ENCODE measurements at regions not wholly inside any gene's neighbourhood (a gene's known extent, or its start where the extent isn't known, plus 50 kb on each side); places are given as distances from the start of the nearest gene placed in this dataset.
"Not testable (repeated sequence)": the region's sequence is repeated elsewhere in the genome, so short reads cannot be mapped to it uniquely, and the experiment has no call there.

- ATAC-seq: no peak
- Mint-ChIP-seq H3K36me3 (no peaks in the 10 kb centered on the region), H3K9me3 (no peaks in the 10 kb centered on the region), H3K27ac (no peak overlapping the region), H3K4me1 (no peaks in the 10 kb centered on the region), H3K27me3 (peaks cover 5% of the 10 kb centered on the region), H3K4me3 (no peak overlapping the region)
Observed at GRCh38 chr15:22243440-22244130, 163.3 kb downstream of the OR4M2 start.

GRCh38 chr15:22249511-22249910, 169.2 kb downstream of the OR4M2 start:
- H3K27me3 Mint-ChIP-seq, H3K9me3 Mint-ChIP-seq, H3K4me3 Mint-ChIP-seq, ATAC-seq, H3K36me3 Mint-ChIP-seq, H3K27ac Mint-ChIP-seq: not testable (repeated sequence)
- H3K4me1 Mint-ChIP-seq: peaks cover 14% of the 10 kb centered on the region

GRCh38 chr15:22250501-22251290, 170.4 kb downstream of the OR4M2 start:
- ATAC-seq, H3K4me3 Mint-ChIP-seq, H3K9me3 Mint-ChIP-seq, H3K27ac Mint-ChIP-seq, H3K27me3 Mint-ChIP-seq, H3K36me3 Mint-ChIP-seq: not testable (repeated sequence)
- H3K4me1 Mint-ChIP-seq: peaks cover 18% of the 10 kb centered on the region

- no peaks in the 10 kb centered on the region for H3K36me3 Mint-ChIP-seq
- peaks cover 3% of the 10 kb centered on the region for H3K9me3 Mint-ChIP-seq
- H3K4me1 Mint-ChIP-seq: peaks cover 18% of the 10 kb centered on the region
- ATAC-seq: no peak
- H3K4me3 Mint-ChIP-seq: no peak overlapping the region
- peaks cover 7% of the 10 kb centered on the region for H3K27me3 Mint-ChIP-seq
- H3K27ac Mint-ChIP-seq: no peak overlapping the region
Observed at GRCh38 chr15:22251422-22251821, 171.1 kb downstream of the OR4M2 start.

GRCh38 chr15:22252047-22252446, 171.7 kb downstream of the OR4M2 start:
- not testable (repeated sequence) for H3K27ac Mint-ChIP-seq, ATAC-seq, H3K9me3 Mint-ChIP-seq, H3K4me3 Mint-ChIP-seq, H3K27me3 Mint-ChIP-seq, H3K36me3 Mint-ChIP-seq
- H3K4me1 Mint-ChIP-seq: peaks cover 18% of the 10 kb centered on the region

GRCh38 chr15:22252521-22252920, 172.2 kb downstream of the OR4M2 start:
- not testable (repeated sequence) for H3K27ac Mint-ChIP-seq, H3K4me3 Mint-ChIP-seq, ATAC-seq, H3K9me3 Mint-ChIP-seq, H3K36me3 Mint-ChIP-seq, H3K27me3 Mint-ChIP-seq
- H3K4me1 Mint-ChIP-seq: peaks cover 18% of the 10 kb centered on the region

GRCh38 chr15:22253002-22253675, 172.8 kb downstream of the OR4M2 start:
- not testable (repeated sequence) for H3K27ac Mint-ChIP-seq, H3K36me3 Mint-ChIP-seq, H3K27me3 Mint-ChIP-seq, ATAC-seq, H3K4me3 Mint-ChIP-seq, H3K9me3 Mint-ChIP-seq
- H3K4me1 Mint-ChIP-seq: peaks cover 18% of the 10 kb centered on the region

GRCh38 chr15:22253676-22254408, 173.5 kb downstream of the OR4M2 start:
- no peaks in the 10 kb centered on the region for H3K36me3 Mint-ChIP-seq
- ATAC-seq: peak; percentile 76
- H3K27me3 Mint-ChIP-seq: no peaks in the 10 kb centered on the region
- H3K27ac Mint-ChIP-seq: no peak overlapping the region
- H3K4me3 Mint-ChIP-seq: no peak overlapping the region
- peaks cover 3% of the 10 kb centered on the region for H3K9me3 Mint-ChIP-seq
- H3K4me1 Mint-ChIP-seq: peaks cover 18% of the 10 kb centered on the region

- H3K27me3 Mint-ChIP-seq, H3K9me3 Mint-ChIP-seq, H3K27ac Mint-ChIP-seq, H3K4me3 Mint-ChIP-seq, H3K36me3 Mint-ChIP-seq, ATAC-seq: not testable (repeated sequence)
- H3K4me1 Mint-ChIP-seq: peaks cover 18% of the 10 kb centered on the region
Observed at GRCh38 chr15:22254409-22255045, 174.2 kb downstream of the OR4M2 start.

- H3K36me3 Mint-ChIP-seq, H3K4me3 Mint-ChIP-seq, H3K9me3 Mint-ChIP-seq, H3K27me3 Mint-ChIP-seq, H3K27ac Mint-ChIP-seq, ATAC-seq: not testable (repeated sequence)
- peaks cover 18% of the 10 kb centered on the region for H3K4me1 Mint-ChIP-seq
Observed at GRCh38 chr15:22255606-22256005, 175.3 kb downstream of the OR4M2 start.

- not testable (repeated sequence) for H3K9me3 Mint-ChIP-seq, H3K36me3 Mint-ChIP-seq, H3K27me3 Mint-ChIP-seq, ATAC-seq, H3K27ac Mint-ChIP-seq, H3K4me3 Mint-ChIP-seq
- H3K4me1 Mint-ChIP-seq: peaks cover 18% of the 10 kb centered on the region
Observed at GRCh38 chr15:22256389-22257046, 176.2 kb downstream of the OR4M2 start.

GRCh38 chr15:22257047-22258008, 177.0 kb downstream of the OR4M2 start:
- no peaks in the 10 kb centered on the region for H3K36me3 Mint-ChIP-seq
- peak; percentile 58 for ATAC-seq
- no peaks in the 10 kb centered on the region for H3K27me3 Mint-ChIP-seq
- H3K4me1 Mint-ChIP-seq: peaks cover 18% of the 10 kb centered on the region
- H3K4me3 Mint-ChIP-seq: no peak overlapping the region
- no peak overlapping the region for H3K27ac Mint-ChIP-seq
- no peaks in the 10 kb centered on the region for H3K9me3 Mint-ChIP-seq

- no peak overlapping the region for H3K27ac Mint-ChIP-seq
- H3K36me3 Mint-ChIP-seq: no peaks in the 10 kb centered on the region
- no peaks in the 10 kb centered on the region for H3K9me3 Mint-ChIP-seq
- peak; percentile 77 for ATAC-seq
- no peaks in the 10 kb centered on the region for H3K27me3 Mint-ChIP-seq
- peaks cover 18% of the 10 kb centered on the region for H3K4me1 Mint-ChIP-seq
- H3K4me3 Mint-ChIP-seq: no peak overlapping the region
Observed at GRCh38 chr15:22258009-22258397, 177.7 kb downstream of the OR4M2 start.
